ENCODE measurements at regions not wholly inside any gene's neighbourhood (a gene's known extent, or its start where the extent isn't known, plus 50 kb on each side); places are given as distances from the start of the nearest gene placed in this dataset.
"Not testable (repeated sequence)": the region's sequence is repeated elsewhere in the genome, so short reads cannot be mapped to it uniquely, and the experiment has no call there.

DNA sequence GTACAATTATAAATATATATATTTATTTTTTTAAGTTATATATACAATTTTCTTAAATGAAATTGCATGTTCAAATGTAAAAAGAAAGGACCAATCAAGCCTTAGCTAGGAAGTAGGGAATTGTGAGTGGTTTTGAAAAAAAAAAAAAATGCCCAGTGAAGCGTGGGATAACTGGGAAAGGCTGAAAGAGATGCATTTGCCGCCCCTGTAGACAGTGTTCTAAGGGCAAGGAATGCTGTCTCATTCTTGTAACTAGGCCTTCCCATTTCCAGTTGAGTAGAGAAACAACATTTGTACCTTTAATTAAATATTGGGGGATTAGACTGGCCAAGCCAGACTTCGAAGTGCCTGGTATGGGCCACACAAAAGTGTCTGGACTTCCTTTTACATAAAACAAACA is 430.1 kb upstream of the SLC35B3 start:
- DNase-seq = no peak

DNA sequence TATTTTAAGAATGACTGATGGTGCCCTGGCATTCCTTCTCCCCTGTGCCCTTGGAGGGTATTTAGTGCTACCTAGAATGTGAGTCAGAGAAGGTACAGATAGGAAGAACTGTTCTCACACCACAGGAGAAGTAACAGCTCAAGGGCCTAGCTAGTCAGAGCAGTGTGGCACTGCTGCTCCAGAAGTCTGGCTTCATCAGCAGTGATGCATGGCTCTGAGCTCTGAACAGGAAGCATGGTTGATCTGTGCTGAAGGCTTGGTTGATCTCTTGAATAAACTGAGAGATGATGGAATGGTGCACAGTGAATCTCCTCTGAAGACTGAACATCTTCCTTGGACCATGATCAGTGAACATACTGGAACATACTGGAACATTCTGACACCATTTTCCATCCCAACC is 425.3 kb upstream of the SLC35B3 start:
- no peak for DNase-seq

DNA sequence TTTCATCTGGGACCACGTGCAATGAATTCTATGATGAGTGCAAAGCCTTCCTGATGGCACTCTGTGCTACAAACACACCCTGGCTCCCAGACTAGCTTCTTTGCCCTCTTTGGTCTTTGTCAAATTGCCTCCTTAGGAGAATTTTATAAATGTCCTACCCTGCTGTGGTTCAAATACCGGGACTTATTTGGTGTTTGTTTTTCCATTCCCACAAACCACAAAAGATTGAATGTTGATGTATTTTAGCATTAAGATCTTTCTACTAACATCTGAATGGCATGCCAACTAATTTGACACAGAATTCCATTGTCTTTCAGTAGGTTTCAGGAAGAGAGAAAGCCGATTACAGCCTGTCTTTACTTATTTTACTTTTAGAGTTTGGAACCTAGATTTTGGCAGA is 424.2 kb upstream of the SLC35B3 start:
- DNase-seq = peak; percentile 48

DNA sequence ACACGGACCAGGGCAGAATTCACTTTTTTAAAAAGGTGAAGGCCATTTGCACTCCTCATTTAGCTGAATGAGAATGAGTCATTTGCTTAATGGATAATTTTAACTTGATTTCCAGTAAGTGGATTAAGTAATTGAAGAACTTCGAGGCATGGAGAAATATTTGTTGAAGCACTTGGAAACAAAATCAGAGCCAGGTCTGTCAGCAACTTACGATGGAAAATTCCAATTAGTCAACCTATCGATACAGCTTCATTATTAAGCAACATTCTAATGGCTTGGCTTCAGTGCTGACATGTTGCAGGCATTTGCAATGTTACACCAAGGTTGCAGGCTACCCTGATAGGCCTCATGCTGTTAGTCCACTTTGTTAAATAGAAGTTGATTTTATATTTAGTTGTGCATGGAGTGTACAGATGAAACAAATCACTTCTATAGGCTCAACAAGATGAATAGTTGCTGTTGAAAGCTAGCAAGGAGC is 423.5 kb upstream of the SLC35B3 start:
- no peak for DNase-seq

DNA sequence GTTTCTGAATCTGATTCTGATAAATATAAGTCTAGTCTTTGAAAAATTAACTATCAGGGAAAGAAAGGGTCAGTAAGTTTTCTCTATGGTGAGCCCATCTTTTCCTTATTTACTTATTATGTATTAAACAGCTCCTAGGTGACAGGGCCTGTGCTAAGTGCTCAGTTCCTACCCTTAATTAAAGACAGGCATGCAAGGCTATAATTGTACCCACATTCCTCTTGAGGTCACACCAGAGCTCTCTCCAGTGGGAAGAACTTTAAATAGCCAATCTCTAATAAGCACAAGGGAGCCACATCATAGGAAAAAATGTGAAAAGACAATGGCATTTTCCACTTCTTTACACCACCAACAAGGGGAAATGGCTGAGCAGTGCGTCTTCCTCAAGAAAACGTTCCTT is 421.8 kb upstream of the SLC35B3 start:
- DNase-seq = peak; percentile 12

DNA sequence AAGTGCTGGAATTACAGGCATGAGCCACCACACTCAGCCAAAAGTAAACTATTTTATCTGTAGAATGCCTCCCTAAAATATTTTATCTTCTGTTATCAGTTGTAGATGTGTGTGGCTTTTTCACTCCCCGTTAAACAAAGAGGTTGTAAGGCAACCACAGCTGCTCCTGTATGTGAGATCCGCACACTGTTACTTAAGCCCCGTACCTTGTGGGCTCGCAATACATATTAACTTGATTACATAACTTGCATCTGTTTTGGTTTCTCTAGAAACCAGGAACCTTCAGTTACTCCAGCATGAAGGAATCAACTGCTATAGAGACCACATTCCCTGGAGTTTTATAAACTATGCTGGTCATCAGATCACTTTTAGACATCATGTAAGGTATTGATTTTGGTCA is 420.1 kb upstream of the SLC35B3 start:
- no peak for DNase-seq

DNA sequence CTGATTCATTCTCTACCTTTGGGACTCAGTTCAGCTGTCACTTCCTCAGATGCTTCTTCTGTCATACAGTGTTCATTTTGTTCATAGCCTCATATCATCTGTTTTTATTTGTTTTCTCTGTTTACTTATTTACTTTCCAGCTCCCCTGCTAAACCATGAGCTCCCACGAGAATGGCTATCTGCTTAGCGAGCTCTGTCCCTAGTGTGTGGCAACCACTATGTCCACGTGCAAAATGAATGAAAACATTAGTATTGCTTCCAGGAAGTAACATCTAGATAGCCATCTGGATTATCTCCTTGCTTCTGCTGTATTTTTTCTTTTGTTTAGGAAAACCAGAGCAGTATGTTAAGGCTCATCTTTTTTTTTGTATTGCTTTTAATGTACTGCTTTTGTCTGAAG is 417.0 kb upstream of the SLC35B3 start:
- no peak for DNase-seq

DNA sequence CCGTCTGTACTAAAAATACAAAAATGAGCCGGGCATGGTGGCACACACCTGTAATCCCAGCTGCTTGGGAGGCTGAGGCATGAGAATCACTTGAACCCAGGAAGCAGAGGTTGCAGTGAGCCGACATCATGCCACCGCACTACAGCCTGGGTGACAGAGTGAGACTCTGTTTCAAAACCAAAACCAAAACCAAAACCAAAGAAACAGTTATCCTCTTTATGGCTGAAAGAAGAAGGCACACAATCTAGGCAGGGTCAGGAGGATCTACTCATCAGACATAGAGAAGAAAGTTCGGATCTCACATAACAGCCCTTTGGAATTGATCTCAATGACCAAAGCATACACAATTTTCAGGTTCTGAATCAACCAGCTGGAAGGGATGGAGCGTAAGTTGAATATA is 411.3 kb upstream of the SLC35B3 start:
- DNase-seq = not testable (repeated sequence)

DNA sequence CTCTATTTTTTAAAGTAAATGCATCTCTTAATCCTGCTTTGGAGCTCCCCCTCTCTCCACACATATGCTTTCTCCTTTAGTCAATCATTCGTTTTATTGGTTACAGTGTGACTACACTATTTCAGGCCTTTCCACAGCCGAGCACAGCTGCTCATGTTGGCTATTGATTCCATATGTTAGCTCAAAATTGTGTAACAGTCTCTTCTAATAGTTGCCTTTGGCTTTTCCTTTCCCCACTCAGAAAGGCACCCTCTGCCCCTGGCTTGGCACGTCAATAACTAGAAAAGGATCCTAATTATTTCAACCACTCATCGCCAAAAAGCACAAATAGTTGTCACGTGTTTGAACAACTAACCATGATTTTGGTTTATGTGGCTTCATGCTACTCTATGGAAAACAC is 410.3 kb upstream of the SLC35B3 start:
- DNase-seq = peak; percentile 4

DNA sequence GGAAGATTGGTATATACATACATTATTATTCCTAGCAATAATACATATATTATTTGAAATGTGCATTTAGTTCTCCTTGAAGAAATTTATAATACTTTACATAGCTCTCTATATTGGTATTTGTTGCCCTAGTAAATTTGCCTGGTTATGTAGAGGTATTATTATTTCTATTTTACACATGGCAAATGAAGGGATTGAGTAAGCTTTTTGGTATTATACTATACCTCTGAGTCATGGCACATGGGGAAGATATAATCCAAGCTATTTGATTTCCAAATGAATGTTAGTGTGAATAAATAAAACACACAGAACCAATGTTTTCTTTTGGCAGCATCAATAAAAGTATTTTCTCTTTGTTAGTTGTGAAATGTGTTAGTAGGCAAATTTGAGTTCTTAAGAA is 409.6 kb upstream of the SLC35B3 start:
- no peak for DNase-seq

DNA sequence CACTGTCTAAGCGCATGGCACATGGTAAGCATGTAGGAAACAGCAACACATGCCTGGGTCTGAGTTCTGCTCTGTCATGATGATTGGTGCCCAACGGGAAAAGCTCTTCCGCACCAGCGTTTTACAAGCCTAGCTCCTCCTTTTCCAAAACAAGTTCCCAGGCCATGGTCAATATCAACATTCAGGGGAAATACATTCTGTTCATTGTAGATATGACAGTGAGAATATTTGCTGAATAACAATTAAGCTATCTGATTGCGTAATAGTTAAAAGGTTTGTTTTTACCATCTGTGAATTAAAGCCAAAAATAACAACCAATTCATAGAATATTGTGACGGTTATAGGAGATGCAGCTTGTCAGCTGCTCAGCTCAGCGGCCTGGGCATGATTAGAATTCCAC is 404.3 kb upstream of the SLC35B3 start:
- no peak for DNase-seq

DNA sequence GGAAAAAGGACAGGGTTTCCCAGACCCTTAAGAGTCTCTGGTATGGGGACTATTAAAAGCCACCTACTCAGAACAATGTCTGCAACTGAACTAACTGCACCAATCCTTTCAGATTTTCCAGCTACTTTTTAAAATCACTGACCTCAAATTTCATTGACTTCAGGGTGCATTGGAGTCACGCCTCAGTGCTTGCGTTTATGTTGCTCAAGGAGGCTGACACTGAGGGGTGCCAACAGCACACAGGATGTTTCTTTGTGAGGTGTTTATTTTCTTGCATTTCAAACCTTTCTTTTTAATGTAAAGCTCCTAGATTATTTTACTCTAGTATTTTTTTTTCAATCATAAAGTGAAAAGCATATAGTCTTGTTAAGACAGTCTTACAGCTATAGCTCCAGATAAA is 402.0 kb upstream of the SLC35B3 start:
- DNase-seq = no peak

DNA sequence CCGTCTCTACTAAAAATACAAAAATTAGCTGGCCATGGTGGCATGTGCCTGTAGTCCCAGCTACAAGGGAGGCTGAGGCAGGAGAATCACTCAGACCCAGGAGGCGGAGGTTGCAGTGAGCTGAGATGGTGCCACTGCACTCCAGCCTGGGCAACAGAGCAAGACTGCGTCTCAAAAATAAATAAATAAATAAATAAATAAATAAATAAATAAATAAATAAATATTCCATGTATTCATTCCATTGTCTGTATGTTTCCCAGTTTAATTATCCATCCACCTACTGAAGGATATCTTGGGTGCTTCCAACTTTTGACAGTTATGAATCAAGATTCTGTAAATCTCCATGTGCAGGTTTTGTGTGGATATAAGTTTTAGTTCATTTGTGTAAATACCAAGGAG is 397.4 kb upstream of the SLC35B3 start:
- DNase-seq = not testable (repeated sequence)

DNA sequence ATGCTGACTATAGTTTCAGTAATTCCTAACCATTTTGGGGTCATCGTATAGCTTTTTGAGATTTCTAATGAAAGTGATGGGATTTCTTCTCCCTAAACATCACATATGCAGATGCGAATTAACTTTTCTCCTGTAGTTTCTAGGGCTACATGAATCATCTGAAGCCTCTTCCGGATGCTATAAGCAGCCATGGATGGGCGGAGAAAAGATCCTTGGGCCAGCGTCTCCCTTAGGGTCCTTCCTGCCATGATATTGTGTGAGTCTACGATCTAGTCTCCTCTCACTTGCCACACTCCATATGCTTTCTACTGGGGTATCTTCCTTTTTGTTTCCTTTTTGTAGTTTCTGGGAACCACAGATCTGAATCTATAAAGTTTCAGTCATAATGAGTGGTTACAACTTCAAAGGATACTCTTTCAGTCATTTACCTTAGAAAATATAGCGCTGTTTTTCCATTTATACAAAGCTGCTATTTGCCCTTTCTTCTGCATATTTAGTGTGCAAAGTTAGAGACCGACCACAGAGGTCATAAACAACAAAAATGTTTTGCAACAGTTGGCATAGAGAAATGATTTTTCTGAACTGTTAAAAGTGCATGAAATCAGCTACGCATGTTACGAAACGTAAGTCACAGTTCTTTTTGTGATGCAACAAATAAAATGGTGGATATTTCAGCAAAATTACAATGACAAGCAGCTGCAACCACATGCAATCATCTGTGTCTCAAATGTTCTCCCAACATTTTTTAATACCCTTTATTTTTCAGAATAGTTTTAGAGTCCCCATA is 396.2 kb upstream of the SLC35B3 start:
- DNase-seq = no peak

DNA sequence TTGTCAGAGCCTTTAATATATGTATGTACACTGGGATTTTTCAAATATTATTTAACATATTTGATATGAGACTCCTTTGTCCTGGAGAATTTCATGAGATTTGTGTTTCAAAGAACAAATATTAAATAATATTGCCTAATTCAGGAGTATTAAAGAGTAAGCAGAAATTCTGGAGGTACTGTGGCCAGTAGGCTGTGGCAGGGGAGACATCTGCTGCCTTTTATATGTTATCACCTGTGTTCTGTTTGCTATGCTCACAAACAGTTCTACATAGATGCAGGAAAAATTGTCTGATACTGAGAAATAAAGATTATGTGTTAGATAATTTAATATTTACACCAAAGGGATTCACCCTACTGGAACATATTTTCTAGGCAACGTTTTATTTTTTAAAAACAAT is 395.4 kb upstream of the SLC35B3 start:
- no peak for DNase-seq

DNA sequence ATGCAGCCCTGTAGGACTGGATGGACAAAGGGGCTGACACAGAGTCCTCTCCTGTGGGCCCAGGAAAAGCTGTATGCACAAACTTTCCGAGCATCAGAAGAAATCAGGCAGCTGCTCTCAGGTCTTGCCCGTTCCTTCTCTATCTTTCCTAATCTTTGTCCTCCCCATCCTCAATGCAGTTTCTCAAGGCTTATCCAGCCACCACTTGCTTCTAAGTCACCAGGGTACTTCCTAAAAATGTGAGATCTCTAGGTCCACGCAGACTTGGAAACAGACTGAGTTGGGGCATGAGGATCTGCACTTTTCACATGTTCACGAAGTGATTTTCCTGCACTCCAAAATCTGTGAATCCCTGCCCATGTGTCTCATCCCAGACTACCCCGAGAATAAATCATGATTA is 394.5 kb upstream of the SLC35B3 start:
- no peak for DNase-seq

DNA sequence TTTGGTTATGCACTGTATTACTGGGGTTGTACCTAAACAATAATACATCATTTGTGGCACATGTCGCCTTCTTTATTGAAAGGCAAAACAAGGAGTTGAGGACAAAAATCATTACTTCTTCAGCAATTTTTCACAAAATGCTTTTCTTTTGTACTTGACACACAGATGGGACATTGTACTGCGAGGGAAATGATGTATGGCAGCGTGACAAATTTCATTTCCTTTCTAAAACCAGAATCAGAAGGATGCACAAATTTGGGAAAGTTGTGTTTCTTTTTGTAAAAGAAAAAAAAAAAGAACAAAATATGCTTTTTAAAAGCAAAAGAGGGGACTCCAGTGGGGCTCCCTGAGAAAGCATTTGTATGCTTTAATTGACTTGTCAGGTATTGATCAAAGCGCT is 394.0 kb upstream of the SLC35B3 start:
- no peak for DNase-seq

DNA sequence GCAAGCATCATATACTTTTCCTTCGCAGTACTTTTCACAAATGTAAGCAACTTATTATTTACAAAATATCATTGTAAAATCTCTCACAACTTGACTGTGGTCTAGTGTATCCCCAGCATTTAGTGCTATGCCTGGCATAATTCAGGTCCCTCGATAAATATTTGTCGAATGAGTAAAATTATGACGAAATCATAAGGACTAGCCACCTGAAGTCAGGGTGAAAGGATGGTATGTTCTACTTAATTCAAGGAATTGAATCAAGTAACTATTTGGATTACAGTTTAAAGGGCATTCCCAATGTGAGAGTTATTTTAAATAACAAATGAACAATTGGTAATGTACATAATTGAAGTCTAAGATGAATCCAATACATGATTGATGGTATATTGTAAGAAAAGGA is 393.0 kb upstream of the SLC35B3 start:
- DNase-seq = no peak

DNA sequence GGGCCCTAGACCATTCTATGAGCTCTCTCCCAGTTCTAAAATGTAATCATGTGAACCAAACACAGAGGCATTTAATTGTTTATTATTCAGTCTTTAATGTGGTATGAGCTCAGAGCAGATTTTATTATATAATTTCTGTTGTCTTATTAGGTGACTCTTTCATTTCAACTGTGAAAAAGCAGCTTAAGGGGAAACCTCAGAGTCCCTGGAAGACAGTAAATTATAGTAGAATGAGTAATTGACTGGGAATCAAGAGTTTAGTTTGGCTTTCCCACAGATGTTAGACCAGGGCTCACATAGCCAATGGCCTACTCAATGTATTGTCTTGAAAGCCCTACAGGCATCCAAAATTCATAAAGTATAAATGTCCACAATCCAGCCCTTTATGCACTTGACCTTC is 390.4 kb upstream of the SLC35B3 start:
- no peak for DNase-seq

DNA sequence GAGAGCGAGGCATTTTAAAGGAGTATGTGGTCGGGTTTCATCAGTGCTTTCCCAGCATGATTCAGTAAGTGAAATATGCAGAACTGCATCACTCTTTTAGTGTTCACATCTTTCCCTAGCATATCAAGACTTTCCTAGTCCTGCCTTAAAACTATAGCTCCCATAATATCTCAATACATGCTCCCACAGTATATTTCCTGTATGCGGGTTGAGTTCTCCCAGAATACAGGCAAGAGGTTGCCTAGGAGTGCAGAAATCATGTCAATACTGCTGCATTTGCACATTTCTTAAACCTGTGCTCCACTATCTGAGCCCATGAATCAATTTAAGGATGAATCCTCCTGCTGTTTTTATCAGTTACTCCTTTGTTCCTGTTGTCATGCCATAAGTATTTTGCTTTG is 386.6 kb upstream of the SLC35B3 start:
- DNase-seq = peak; percentile 31

DNA sequence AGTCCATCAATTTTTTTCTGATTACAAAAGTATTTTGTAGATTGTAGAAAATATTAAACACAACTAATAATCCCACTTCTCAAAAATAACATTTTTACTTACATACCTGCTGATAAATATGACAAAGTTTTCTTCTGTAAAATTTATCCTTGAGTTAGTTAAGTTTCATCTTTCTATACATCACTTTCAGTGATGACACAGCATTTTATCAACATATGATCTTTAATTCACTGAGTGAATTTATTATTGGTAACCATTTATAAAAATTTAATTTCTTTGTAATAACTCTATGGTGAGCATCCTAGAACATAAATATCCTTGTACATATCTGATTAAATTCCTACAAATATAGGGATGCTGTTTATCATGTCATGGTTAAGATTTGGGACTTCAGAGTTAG is 385.0 kb upstream of the SLC35B3 start:
- DNase-seq = no peak

DNA sequence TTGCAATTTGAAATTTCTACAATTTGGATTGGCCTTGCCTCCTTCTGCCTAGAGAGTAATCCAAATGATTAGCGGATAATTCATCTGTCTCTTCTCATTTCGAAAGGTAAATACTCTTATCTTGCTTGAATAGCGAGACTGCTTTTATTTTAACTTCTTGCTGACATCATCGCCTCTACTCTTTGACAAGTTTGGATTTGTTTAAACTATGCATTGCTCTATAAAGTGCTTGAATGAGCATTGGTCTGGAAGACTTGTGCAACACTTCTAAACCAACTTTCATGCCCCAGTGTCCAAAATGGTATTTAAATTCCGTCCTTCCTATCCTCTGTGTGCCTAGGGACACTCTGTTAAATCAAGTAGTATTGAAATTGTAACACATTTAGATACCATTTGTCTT is 384.1 kb upstream of the SLC35B3 start:
- DNase-seq = no peak

DNA sequence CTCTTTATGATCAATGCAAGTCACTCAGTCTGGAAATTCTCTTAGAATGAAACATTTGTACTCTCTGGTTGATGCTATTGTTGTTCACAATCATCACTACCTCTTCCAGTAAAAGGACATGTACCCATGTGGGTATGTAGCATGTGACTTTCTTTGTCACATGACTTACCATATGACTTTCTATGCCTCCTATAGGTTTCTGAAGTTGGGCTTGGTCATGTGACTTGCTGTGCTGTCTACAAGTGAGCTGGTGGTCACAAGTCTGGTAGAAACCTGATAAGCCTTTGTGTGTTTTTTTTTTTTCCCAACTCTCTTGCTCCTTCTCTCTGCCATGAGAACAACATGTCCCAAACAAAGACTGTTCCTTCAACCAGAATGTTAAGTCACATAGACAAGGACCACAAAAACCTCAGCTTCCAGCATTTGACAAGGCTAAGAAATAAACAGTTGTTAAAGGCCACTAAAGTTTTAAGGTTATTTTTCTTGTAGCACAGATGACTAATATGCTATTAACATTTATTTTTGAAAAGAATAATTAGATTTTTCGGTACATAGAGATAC is 379.2 kb upstream of the SLC35B3 start:
- DNase-seq = no peak

DNA sequence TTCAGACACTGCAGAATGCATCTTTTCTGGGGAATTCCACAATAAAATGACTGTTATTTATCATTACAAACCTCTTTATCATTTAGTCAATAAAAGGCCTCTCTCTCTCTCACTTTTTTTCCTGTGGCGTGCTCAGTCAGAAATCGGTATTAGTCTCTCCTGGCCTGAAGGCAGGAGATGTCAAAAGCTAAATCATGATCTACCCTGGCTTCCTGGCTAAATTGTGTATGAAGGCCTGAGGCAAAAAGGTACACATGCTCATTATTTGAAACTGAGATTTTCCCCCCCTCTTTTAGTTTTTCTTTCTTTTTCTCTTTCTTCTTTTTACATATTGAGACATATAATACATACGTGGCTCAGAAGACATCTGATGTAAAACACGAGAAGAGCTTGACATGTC is 375.0 kb upstream of the SLC35B3 start:
- DNase-seq = no peak

DNA sequence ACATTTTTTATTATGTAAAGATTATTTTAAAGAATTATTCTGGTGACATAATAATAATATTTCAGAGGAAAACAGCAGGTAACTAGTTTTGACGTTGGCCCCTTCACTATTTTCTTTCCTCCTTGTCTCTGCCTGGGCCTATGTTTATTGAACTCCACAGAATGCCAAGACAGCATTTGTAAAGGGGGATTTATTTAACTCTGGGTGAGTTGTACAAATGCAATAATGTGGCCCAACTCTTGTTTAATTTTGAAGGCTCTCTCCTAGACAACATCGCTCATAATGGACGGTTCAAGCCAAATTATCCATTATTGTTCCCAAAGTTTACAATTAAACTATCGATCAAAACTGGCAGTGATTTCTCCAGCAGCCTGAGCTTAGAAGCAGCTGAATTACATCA is 374.3 kb upstream of the SLC35B3 start:
- DNase-seq = no peak

Measured in fibroblast of skin of scalp (primary cell).